ENCODE measurements at regions not wholly inside any gene's neighbourhood (a gene's known extent, or its start where the extent isn't known, plus 50 kb on each side); places are given as distances from the start of the nearest gene placed in this dataset.
A peak's percentile ranks its signal among the peaks of the same experiment; 100 is the strongest.

DNA sequence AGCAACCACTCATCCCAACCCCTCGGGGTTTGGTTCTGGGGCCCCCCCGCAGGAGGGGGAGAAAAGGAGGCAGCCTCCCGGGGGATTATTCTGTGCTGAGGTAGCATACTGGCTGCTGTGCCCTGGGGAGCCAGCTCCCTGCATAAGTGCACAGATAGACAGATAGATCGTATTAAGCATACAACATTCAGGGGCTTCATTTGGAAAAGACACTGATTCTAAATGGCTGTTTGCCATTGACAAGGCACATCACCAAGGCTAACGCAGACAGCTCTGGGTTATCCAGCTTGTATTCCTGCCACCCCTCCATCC lies 547.9 kb downstream of the BUD13 start (continued):
- TF ChIP-seq, protein P1, sequence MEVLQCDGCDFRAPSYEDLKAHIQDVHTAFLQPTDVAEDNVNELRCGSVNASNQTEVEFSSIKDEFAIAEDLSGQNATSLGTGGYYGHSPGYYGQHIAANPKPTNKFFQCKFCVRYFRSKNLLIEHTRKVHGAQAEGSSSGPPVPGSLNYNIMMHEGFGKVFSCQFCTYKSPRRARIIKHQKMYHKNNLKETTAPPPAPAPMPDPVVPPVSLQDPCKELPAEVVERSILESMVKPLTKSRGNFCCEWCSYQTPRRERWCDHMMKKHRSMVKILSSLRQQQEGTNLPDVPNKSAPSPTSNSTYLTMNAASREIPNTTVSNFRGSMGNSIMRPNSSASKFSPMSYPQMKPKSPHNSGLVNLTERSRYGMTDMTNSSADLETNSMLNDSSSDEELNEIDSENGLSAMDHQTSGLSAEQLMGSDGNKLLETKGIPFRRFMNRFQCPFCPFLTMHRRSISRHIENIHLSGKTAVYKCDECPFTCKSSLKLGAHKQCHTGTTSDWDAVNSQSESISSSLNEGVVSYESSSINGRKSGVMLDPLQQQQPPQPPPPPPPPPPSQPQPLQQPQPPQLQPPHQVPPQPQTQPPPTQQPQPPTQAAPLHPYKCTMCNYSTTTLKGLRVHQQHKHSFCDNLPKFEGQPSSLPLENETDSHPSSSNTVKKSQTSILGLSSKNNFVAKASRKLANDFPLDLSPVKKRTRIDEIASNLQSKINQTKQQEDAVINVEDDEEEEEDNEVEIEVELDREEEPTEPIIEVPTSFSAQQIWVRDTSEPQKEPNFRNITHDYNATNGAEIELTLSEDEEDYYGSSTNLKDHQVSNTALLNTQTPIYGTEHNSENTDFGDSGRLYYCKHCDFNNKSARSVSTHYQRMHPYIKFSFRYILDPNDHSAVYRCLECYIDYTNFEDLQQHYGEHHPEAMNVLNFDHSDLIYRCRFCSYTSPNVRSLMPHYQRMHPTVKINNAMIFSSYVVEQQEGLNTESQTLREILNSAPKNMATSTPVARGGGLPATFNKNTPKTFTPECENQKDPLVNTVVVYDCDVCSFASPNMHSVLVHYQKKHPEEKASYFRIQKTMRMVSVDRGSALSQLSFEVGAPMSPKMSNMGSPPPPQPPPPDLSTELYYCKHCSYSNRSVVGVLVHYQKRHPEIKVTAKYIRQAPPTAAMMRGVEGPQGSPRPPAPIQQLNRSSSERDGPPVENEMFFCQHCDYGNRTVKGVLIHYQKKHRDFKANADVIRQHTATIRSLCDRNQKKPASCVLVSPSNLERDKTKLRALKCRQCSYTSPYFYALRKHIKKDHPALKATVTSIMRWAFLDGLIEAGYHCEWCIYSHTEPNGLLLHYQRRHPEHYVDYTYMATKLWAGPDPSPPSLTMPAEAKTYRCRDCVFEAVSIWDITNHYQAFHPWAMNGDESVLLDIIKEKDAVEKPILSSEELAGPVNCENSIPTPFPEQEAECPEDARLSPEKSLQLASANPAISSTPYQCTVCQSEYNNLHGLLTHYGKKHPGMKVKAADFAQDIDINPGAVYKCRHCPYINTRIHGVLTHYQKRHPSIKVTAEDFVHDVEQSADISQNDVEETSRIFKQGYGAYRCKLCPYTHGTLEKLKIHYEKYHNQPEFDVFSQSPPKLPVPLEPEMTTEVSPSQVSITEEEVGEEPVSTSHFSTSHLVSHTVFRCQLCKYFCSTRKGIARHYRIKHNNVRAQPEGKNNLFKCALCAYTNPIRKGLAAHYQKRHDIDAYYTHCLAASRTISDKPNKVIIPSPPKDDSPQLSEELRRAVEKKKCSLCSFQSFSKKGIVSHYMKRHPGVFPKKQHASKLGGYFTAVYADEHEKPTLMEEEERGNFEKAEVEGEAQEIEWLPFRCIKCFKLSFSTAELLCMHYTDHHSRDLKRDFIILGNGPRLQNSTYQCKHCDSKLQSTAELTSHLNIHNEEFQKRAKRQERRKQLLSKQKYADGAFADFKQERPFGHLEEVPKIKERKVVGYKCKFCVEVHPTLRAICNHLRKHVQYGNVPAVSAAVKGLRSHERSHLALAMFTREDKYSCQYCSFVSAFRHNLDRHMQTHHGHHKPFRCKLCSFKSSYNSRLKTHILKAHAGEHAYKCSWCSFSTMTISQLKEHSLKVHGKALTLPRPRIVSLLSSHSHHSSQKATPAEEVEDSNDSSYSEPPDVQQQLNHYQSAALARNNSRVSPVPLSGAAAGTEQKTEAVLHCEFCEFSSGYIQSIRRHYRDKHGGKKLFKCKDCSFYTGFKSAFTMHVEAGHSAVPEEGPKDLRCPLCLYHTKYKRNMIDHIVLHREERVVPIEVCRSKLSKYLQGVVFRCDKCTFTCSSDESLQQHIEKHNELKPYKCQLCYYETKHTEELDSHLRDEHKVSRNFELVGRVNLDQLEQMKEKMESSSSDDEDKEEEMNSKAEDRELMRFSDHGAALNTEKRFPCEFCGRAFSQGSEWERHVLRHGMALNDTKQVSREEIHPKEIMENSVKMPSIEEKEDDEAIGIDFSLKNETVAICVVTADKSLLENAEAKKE (CRISPR knock-in tag; IDR thresholded peaks at IDR 0.05): no peak

DNA sequence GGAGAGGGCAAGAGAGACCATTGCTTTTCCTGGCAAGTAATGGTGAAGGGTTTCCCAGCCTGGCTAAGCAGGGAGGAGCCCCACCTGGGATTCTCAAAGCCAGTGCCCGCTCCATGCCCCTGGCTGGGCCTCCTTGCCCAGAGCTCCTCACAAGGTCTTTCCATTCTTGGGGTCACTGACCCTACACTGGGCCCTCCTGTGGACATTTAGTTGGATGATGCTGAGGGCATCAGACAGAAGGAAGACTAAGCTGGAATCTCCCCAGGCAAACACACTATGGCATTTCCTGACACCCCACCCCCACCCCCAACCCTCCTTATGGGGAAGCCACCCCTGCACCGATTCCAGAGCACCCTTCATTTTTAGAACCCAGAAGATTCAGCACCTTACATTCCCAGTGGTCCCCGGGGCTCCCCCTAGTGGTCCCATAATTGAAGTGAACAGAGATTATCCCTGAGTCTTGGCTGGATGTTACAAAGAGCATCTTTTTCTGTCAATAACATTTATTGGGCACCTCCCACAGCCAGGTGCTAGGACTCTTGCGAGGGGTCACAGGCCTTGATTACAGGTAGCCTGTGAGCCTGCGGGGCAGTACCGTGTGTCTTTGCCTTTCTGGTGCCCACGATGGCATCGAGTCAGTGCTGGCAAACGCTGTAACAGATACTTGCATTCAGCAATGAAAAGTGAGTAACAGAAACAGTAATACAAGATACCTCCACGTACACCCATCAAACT lies 548.5 kb downstream of the BUD13 start:
- ATAC-seq: peak; percentile 83

More for the DNA sequence above, 548.5 kb downstream of the BUD13 start:
- H3K4me2 ChIP-seq: no peak overlapping the region
- Mint-ChIP-seq H3K27me3 (ENCODE audit: insufficient read depth, low read depth, poor library complexity) (peaks cover 4% of the 10 kb centered on the region), H3K9me3 (no peaks in the 10 kb centered on the region), H3K4me3 (no peak overlapping the region), H3K4me1 (peaks cover 27% of the 10 kb centered on the region), H3K36me3 (ENCODE audit: low read depth) (no peaks in the 10 kb centered on the region), H3K27ac (no peak overlapping the region)
- H3K4me3 ChIP-seq: no peak overlapping the region
- H3K36me3 ChIP-seq (ENCODE audit: insufficient read depth): no peaks in the 10 kb centered on the region
- no peak overlapping the region for H2AFZ ChIP-seq
- no peaks in the 10 kb centered on the region for H3K79me2 ChIP-seq (replicated peaks; ENCODE audit: insufficient read depth)
- no peaks in the 10 kb centered on the region for H3F3A ChIP-seq (replicated peaks; ENCODE audit: low read depth)
- peak; percentile 80 for DNase-seq (ENCODE audit: low spot score)
- no peak overlapping the region for H3K27ac ChIP-seq (ENCODE audit: low read depth)
- TF ChIP-seq, protein P2, sequence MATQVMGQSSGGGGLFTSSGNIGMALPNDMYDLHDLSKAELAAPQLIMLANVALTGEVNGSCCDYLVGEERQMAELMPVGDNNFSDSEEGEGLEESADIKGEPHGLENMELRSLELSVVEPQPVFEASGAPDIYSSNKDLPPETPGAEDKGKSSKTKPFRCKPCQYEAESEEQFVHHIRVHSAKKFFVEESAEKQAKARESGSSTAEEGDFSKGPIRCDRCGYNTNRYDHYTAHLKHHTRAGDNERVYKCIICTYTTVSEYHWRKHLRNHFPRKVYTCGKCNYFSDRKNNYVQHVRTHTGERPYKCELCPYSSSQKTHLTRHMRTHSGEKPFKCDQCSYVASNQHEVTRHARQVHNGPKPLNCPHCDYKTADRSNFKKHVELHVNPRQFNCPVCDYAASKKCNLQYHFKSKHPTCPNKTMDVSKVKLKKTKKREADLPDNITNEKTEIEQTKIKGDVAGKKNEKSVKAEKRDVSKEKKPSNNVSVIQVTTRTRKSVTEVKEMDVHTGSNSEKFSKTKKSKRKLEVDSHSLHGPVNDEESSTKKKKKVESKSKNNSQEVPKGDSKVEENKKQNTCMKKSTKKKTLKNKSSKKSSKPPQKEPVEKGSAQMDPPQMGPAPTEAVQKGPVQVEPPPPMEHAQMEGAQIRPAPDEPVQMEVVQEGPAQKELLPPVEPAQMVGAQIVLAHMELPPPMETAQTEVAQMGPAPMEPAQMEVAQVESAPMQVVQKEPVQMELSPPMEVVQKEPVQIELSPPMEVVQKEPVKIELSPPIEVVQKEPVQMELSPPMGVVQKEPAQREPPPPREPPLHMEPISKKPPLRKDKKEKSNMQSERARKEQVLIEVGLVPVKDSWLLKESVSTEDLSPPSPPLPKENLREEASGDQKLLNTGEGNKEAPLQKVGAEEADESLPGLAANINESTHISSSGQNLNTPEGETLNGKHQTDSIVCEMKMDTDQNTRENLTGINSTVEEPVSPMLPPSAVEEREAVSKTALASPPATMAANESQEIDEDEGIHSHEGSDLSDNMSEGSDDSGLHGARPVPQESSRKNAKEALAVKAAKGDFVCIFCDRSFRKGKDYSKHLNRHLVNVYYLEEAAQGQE (IDR thresholded peaks at IDR 0.05; ENCODE audit: unreplicated experiment): no peak
- TF ChIP-seq, protein P3, sequence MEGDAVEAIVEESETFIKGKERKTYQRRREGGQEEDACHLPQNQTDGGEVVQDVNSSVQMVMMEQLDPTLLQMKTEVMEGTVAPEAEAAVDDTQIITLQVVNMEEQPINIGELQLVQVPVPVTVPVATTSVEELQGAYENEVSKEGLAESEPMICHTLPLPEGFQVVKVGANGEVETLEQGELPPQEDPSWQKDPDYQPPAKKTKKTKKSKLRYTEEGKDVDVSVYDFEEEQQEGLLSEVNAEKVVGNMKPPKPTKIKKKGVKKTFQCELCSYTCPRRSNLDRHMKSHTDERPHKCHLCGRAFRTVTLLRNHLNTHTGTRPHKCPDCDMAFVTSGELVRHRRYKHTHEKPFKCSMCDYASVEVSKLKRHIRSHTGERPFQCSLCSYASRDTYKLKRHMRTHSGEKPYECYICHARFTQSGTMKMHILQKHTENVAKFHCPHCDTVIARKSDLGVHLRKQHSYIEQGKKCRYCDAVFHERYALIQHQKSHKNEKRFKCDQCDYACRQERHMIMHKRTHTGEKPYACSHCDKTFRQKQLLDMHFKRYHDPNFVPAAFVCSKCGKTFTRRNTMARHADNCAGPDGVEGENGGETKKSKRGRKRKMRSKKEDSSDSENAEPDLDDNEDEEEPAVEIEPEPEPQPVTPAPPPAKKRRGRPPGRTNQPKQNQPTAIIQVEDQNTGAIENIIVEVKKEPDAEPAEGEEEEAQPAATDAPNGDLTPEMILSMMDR (conservative IDR thresholded peaks at IDR 0.05; ENCODE audit: low read depth in 2 of 2): peak; percentile 76 to 82
- TF ChIP-seq CREB1 (CRISPR knock-in tag; IDR thresholded peaks at IDR 0.05; ENCODE audit: low read depth) (no peak), EZH2phosphoT487 (IDR thresholded peaks at IDR 0.05; ENCODE audit: unreplicated experiment) (no peak)
- H3K9me2 ChIP-seq (ENCODE audit: insufficient read depth): no peaks in the 10 kb centered on the region
- no peaks in the 10 kb centered on the region for H3K27me3 ChIP-seq (ENCODE audit: insufficient read depth)
- H3K4me1 ChIP-seq (ENCODE audit: insufficient read depth): peaks cover 14% of the 10 kb centered on the region
- no peaks in the 10 kb centered on the region for H4K20me1 ChIP-seq (replicated peaks; ENCODE audit: insufficient read depth)
